Erythroblast (primary cell): ENCODE measurements at regions not wholly inside any gene's neighbourhood (a gene's known extent, or its start where the extent isn't known, plus 50 kb on each side); places are given as distances from the start of the nearest gene placed in this dataset.

Source experiments
- GATA1 ChIP-seq: IDR thresholded peaks from 2 replicates; pipeline ENCODE4 v1.6.1; 2011; ENCODE audit warnings: low read depth, mild to moderate bottlenecking, control low read depth, low read length, moderate library complexity
- POLR2A ChIP-seq: IDR thresholded peaks from 2 replicates; pipeline ENCODE4 v1.6.1; 2011; ENCODE audit warnings: mild to moderate bottlenecking, low read length

DNA sequence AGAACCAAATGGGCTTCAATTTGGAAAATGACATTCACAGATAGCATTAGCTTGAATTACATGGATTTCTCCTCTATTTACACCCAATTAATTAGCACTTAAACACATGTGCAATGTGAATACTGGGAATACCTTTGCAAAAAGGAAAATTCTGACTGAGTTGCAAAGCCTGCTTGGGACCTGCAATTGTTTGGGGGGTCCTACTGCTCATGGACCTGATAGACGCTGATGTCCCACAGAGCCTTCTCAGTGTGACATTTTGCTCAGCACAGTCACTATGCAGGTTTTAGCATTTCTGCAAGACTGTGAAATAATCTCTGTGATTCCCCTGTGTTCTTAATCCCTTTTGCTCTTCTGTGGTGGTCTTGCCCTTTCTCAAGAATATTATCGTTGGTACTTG, 101.2 kb upstream of the PGRMC2 start:
- TF ChIP-seq POLR2A, result no peak
- TF ChIP-seq GATA1, result no peak
